Natural killer cell treated with Interleukin-12 subunit alpha and Interleukin-12 subunit beta and Interleukin-15 and Interleukin-18, amount 100 ng/mL, for 72 hours (primary cell): ENCODE measurements at regions not wholly inside any gene's neighbourhood (a gene's known extent, or its start where the extent isn't known, plus 50 kb on each side); places are given as distances from the start of the nearest gene placed in this dataset.

Experiments
- ATAC-seq, 2 donors: fragments of 150-1000 bp; cut with Tn5 transposase in 1 of 2; sonication (Bioruptor Pico), chemical (Tn5 transposase) in 1 of 2; 2 replicates each; pipeline ENCODE4 v1.10.0; 2021
- DNase-seq: peaks from one replicate; pipeline ENCODE4 v3.0.0; 2022; ENCODE audit warnings: low spot score
- H3K27ac Mint-ChIP-seq, 2 donors: 1 replicate in 1 of 2; 2 replicates in 1 of 2; pipeline ENCODE4 v1.8.0; 2022; ENCODE audit warnings: mixed read lengths in 2 of 2, mild to moderate bottlenecking in 1 of 2, moderate library complexity in 1 of 2
- H3K27me3 Mint-ChIP-seq, 2 donors: 1 replicate in 1 of 2; 2 replicates in 1 of 2; pipeline ENCODE4 v1.8.0; 2022; ENCODE audit warnings: mixed read lengths in 2 of 2
- H3K36me3 Mint-ChIP-seq: one replicate; pipeline ENCODE4 v1.8.0; 2022; ENCODE audit warnings: mixed read lengths
- H3K4me1 Mint-ChIP-seq, 2 donors: 1 replicate in 1 of 2; 2 replicates in 1 of 2; pipeline ENCODE4 v1.8.0; 2022; ENCODE audit warnings: low read depth in 2 of 2, mixed read lengths in 2 of 2, mild to moderate bottlenecking in 1 of 2
- H3K4me3 Mint-ChIP-seq: one replicate; pipeline ENCODE4 v1.8.0; 2022; ENCODE audit warnings: mixed read lengths
- H3K9me3 Mint-ChIP-seq: 2 replicates; pipeline ENCODE4 v1.8.0; 2022; ENCODE audit warnings: mixed read lengths

GRCh38 chr20:9939231-9939630, 95.6 kb upstream of the ANKEF1 start:
- H3K27me3 Mint-ChIP-seq: peaks cover 0 to 23% of the 10 kb centered on the region in 2 donors
- H3K36me3 Mint-ChIP-seq: no peaks in the 10 kb centered on the region
- DNase-seq: no peak
- H3K9me3 Mint-ChIP-seq: no peaks in the 10 kb centered on the region
- H3K27ac Mint-ChIP-seq: no peak overlapping the region
- ATAC-seq: no peak
- H3K4me3 Mint-ChIP-seq: no peak overlapping the region
- H3K4me1 Mint-ChIP-seq: no peaks in the 10 kb centered on the region

GRCh38 chr20:9935285-9935684, 96.4 kb upstream of the PAK5 start:
- peaks cover 0 to 11% of the 10 kb centered on the region in 2 donors for H3K27me3 Mint-ChIP-seq
- no peaks in the 10 kb centered on the region for H3K9me3 Mint-ChIP-seq
- H3K4me3 Mint-ChIP-seq: no peak overlapping the region
- no peaks in the 10 kb centered on the region for H3K4me1 Mint-ChIP-seq
- no peaks in the 10 kb centered on the region for H3K36me3 Mint-ChIP-seq
- H3K27ac Mint-ChIP-seq: no peak overlapping the region
- no peak for ATAC-seq
- no peak for DNase-seq

- Mint-ChIP-seq H3K9me3 (no peaks in the 10 kb centered on the region), H3K27ac (no peak overlapping the region), H3K4me3 (no peak overlapping the region), H3K27me3 (no peaks in the 10 kb centered on the region), H3K4me1 (no peaks in the 10 kb centered on the region), H3K36me3 (no peaks in the 10 kb centered on the region)
- DNase-seq (no peak), ATAC-seq (no peak)
Measured at GRCh38 chr20:9930142-9930541, 91.3 kb upstream of the PAK5 start.

GRCh38 chr20:9928955-9929354, 90.1 kb upstream of the PAK5 start:
- no peak overlapping the region for H3K27ac Mint-ChIP-seq
- H3K4me1 Mint-ChIP-seq: no peaks in the 10 kb centered on the region
- H3K9me3 Mint-ChIP-seq: no peaks in the 10 kb centered on the region
- no peak for DNase-seq
- no peaks in the 10 kb centered on the region for H3K27me3 Mint-ChIP-seq
- no peaks in the 10 kb centered on the region for H3K36me3 Mint-ChIP-seq
- no peak overlapping the region for H3K4me3 Mint-ChIP-seq
- ATAC-seq: no peak

DNA sequence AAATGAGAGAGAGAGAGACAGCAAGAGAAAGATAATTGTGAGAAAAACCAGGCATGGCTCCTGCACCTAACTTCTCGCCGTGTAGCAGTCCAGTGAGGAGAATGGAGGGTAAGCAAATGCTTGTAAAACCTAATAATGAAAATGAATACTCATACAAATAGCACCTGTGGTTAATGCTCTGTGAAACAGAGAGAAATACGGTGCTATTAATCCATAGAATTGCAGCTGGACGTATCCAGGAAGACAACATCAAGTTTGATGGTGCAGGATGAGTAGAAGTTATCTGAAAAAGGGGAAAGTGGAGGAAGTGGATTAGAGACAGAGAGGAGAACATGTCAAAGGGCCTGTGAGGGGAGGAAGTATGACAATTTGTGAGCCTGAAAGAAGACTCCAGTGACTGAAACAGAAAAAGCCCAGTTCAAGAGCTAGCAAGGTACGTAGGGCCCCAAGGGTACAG, 89.4 kb upstream of the PAK5 start:
- no peaks in the 10 kb centered on the region for H3K4me1 Mint-ChIP-seq
- H3K4me3 Mint-ChIP-seq: no peak overlapping the region
- DNase-seq: no peak
- no peaks in the 10 kb centered on the region for H3K36me3 Mint-ChIP-seq
- H3K27me3 Mint-ChIP-seq: no peaks in the 10 kb centered on the region
- H3K27ac Mint-ChIP-seq: no peak overlapping the region
- H3K9me3 Mint-ChIP-seq: no peaks in the 10 kb centered on the region
- ATAC-seq: peak in 1 of 2 donors; percentile 53

DNA sequence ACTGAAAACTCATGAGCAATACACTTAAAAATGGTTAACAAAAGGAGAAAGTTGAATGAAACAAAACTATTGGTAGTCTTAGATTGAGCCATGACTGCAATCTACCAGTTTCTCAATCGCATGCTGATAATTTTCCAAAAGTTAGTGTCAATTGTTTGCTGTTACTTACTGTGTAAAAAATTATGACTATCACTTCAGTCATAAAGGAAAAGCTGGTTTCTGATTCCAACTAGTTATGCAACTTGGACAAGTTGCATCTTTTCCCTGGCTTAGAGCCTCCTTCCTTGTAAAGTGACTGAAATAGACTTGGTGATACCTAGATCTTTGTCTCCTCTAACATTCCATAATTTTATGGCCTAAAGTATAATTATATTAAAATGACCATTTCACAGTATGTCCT, 88.3 kb upstream of the PAK5 start:
- no peaks in the 10 kb centered on the region for H3K4me1 Mint-ChIP-seq
- H3K27ac Mint-ChIP-seq: no peak overlapping the region
- H3K27me3 Mint-ChIP-seq: no peaks in the 10 kb centered on the region
- H3K36me3 Mint-ChIP-seq: no peaks in the 10 kb centered on the region
- DNase-seq: no peak
- H3K9me3 Mint-ChIP-seq: no peaks in the 10 kb centered on the region
- ATAC-seq: no peak
- H3K4me3 Mint-ChIP-seq: no peak overlapping the region

- Mint-ChIP-seq H3K36me3 (no peaks in the 10 kb centered on the region), H3K4me1 (no peaks in the 10 kb centered on the region), H3K27ac (no peak overlapping the region), H3K4me3 (no peak overlapping the region), H3K27me3 (no peaks in the 10 kb centered on the region), H3K9me3 (no peaks in the 10 kb centered on the region)
- no peak for ATAC-seq
- no peak for DNase-seq
Measured at GRCh38 chr20:9926476-9926875, 87.6 kb upstream of the PAK5 start.

GRCh38 chr20:9926007-9926406, 87.1 kb upstream of the PAK5 start:
- Mint-ChIP-seq H3K27ac (no peak overlapping the region), H3K27me3 (no peaks in the 10 kb centered on the region), H3K9me3 (no peaks in the 10 kb centered on the region), H3K4me1 (no peaks in the 10 kb centered on the region), H3K36me3 (no peaks in the 10 kb centered on the region), H3K4me3 (no peak overlapping the region)
- no peak for ATAC-seq
- DNase-seq: no peak

GRCh38 chr20:9923648-9924047, 84.8 kb upstream of the PAK5 start:
- Mint-ChIP-seq H3K9me3 (no peaks in the 10 kb centered on the region), H3K27ac (no peak overlapping the region), H3K4me1 (no peaks in the 10 kb centered on the region), H3K27me3 (no peaks in the 10 kb centered on the region), H3K36me3 (no peaks in the 10 kb centered on the region), H3K4me3 (no peak overlapping the region)
- no peak for ATAC-seq
- DNase-seq: no peak

- Mint-ChIP-seq H3K4me3 (no peak overlapping the region), H3K27me3 (peaks cover 6 to 12% of the 10 kb centered on the region in 2 donors), H3K4me1 (no peaks in the 10 kb centered on the region), H3K36me3 (no peaks in the 10 kb centered on the region), H3K9me3 (peaks cover 2% of the 10 kb centered on the region), H3K27ac (no peak overlapping the region)
- DNase-seq: no peak
- ATAC-seq: no peak
Measured at GRCh38 chr20:9920866-9921265, 82.0 kb upstream of the PAK5 start.

DNA sequence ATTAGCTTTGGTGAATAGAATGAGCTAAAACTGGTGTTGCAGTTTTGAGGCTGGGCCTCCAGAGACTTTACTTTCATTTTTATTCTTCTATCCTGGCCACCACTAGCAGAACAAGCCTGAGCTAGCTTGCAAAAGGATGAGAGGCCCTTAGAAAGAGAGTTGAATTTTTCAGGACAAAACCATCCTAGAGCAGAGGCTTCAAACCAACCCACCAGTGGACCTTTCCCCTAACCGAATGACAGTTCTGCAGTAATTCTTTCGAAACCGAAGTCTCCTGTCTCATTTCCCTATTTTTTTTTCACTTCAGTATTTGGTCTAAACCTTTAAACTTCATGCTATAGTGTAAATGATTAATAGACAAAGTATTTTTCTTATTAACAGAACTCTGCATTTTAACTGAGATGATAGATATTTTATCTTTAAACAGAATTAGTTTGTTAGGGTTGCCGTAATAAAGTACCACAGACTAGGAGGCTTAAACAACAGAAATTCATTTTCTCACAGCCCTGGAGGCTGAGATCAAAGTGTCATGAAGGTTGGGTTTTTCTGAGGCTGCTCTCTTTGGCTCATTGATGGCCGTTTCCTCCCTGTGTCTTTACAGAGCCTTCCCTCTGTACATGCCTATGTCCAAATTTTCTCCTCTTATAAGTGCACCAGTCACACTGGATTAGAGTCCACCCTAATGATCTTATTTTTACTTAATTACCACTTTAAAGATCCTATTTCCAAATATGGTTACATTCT, 80.6 kb upstream of the PAK5 start:
- H3K9me3 Mint-ChIP-seq: peaks cover 2% of the 10 kb centered on the region
- no peaks in the 10 kb centered on the region for H3K36me3 Mint-ChIP-seq
- no peak for ATAC-seq
- H3K4me3 Mint-ChIP-seq: no peak overlapping the region
- peaks cover 6 to 12% of the 10 kb centered on the region in 2 donors for H3K27me3 Mint-ChIP-seq
- DNase-seq: no peak
- no peaks in the 10 kb centered on the region for H3K4me1 Mint-ChIP-seq
- H3K27ac Mint-ChIP-seq: no peak overlapping the region

- ATAC-seq (no peak), DNase-seq (no peak)
- Mint-ChIP-seq H3K9me3 (peaks cover 2% of the 10 kb centered on the region), H3K36me3 (no peaks in the 10 kb centered on the region), H3K27ac (no peak overlapping the region), H3K4me1 (no peaks in the 10 kb centered on the region), H3K27me3 (peaks cover 6 to 12% of the 10 kb centered on the region in 2 donors), H3K4me3 (no peak overlapping the region)
Measured at GRCh38 chr20:9918348-9918747, 79.5 kb upstream of the PAK5 start.

DNA sequence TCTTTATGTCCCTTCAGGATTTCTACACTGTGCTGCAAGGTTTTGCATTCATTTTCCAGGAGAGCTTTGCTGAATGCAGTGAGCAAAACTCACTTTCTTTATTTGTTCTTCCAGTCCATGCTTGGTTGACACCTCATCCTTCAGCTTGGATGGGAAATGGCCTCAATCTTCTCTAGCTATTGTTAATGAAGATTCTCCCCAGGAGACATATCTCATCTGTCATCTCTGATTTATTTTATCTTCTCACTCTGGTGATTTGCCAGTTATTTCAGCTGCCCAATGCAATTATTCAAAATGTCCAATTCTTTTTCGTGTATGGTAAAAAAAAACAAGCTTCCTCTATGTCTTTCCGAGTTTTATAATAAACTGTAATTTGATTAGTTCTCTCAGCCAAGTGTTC, 77.9 kb upstream of the PAK5 start:
- H3K27me3 Mint-ChIP-seq: peaks cover 9 to 15% of the 10 kb centered on the region in 2 donors
- no peak overlapping the region for H3K4me3 Mint-ChIP-seq
- H3K4me1 Mint-ChIP-seq: no peaks in the 10 kb centered on the region
- no peaks in the 10 kb centered on the region for H3K36me3 Mint-ChIP-seq
- H3K27ac Mint-ChIP-seq: no peak overlapping the region
- ATAC-seq: no peak
- peaks cover 2% of the 10 kb centered on the region for H3K9me3 Mint-ChIP-seq
- DNase-seq: no peak

GRCh38 chr20:9912858-9913434, 74.1 kb upstream of the PAK5 start:
- Mint-ChIP-seq H3K27ac (no peak overlapping the region), H3K27me3 (peaks cover 11 to 35% of the 10 kb centered on the region in 2 donors), H3K4me1 (no peaks in the 10 kb centered on the region), H3K4me3 (no peak overlapping the region), H3K9me3 (peaks cover 2% of the 10 kb centered on the region), H3K36me3 (no peaks in the 10 kb centered on the region)
- ATAC-seq: no peak
- no peak for DNase-seq

GRCh38 chr20:9912290-9912689, 73.4 kb upstream of the PAK5 start:
- H3K27ac Mint-ChIP-seq: no peak overlapping the region
- H3K4me3 Mint-ChIP-seq: no peak overlapping the region
- H3K27me3 Mint-ChIP-seq: peaks cover 11 to 32% of the 10 kb centered on the region in 2 donors
- ATAC-seq (no peak), DNase-seq (no peak)
- H3K9me3 Mint-ChIP-seq: peaks cover 2% of the 10 kb centered on the region
- H3K36me3 Mint-ChIP-seq: no peaks in the 10 kb centered on the region
- H3K4me1 Mint-ChIP-seq: no peaks in the 10 kb centered on the region
